Lower lobe of right lung (tissue), 2 donors: ENCODE measurements at regions not wholly inside any gene's neighbourhood (a gene's known extent, or its start where the extent isn't known, plus 50 kb on each side); places are given as distances from the start of the nearest gene placed in this dataset.

Experiments used
- ATAC-seq, 2 donors: fragments of 200-7000 bp; cut with Tn5 transposase; one replicate each; pipeline ENCODE4 v1.9.1; 2020 to 2022; ENCODE audit warnings: mild to moderate bottlenecking in 2 of 2, moderate library complexity in 2 of 2
- DNase-seq: peaks from one replicate; pipeline ENCODE4 v3.0.0-alpha.2; 2020
- H3K27ac ChIP-seq: fragments of 200-600 bp; one replicate; pipeline ENCODE4 v1.8.0; 2022
- H3K27me3 ChIP-seq: fragments of 200-600 bp; one replicate; pipeline ENCODE4 v1.8.0; 2022; ENCODE audit warnings: low read depth
- H3K36me3 ChIP-seq: fragments of 200-600 bp; one replicate; pipeline ENCODE4 v1.8.0; 2022; ENCODE audit warnings: mild to moderate bottlenecking
- H3K4me1 ChIP-seq: fragments of 200-600 bp; one replicate; pipeline ENCODE4 v1.8.0; 2022
- H3K4me3 ChIP-seq: fragments of 200-600 bp; one replicate; pipeline ENCODE4 v1.8.0; 2022; ENCODE audit warnings: mild to moderate bottlenecking
- H3K9me3 ChIP-seq: fragments of 200-600 bp; one replicate; pipeline ENCODE4 v1.8.0; 2022
- intact Hi-C: fragments of 100-400 bp; cut with DNase I; formaldehyde crosslinking; loops from one replicate; pipeline ENCODE4 v1.11.0; 2022
- TF ChIP-seq, protein P1 (sequence below): fragments of 200-600 bp; IDR thresholded peaks from one replicate; pipeline ENCODE4 v1.8.0; 2022; ENCODE audit warnings: antibody characterized with exemption, mild to moderate bottlenecking
- donor health status: DM: no; HTN: yes; CAD: no; lungs with severe emphysema.

DNA sequence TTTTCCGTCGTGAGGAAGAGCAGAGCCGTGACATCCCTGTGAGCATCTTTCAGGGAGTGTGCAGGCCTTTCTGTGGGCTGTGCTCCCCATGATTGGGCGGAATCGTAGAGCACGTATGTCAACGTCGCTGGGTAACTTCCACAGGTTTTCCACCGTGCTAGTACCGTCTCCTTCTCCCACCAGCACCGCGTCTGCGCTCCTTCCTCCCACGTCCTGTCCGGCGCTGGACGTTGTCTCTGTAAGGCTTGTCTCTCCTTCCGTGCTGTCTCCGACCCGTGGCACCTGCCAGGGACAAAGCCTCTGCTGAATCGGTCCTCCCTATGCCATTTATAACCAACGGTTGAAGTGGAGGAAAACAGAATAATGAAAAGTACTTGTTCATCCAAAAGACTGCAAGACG lies 386.7 kb downstream of the BRD1 start:
- no peaks in the 10 kb centered on the region for H3K27me3 ChIP-seq
- no peaks in the 10 kb centered on the region for H3K4me1 ChIP-seq
- H3K9me3 ChIP-seq: no peaks in the 10 kb centered on the region
- H3K27ac ChIP-seq: no peak overlapping the region
- no peak for ATAC-seq
- no peak overlapping the region for H3K4me3 ChIP-seq
- TF ChIP-seq, protein P1, sequence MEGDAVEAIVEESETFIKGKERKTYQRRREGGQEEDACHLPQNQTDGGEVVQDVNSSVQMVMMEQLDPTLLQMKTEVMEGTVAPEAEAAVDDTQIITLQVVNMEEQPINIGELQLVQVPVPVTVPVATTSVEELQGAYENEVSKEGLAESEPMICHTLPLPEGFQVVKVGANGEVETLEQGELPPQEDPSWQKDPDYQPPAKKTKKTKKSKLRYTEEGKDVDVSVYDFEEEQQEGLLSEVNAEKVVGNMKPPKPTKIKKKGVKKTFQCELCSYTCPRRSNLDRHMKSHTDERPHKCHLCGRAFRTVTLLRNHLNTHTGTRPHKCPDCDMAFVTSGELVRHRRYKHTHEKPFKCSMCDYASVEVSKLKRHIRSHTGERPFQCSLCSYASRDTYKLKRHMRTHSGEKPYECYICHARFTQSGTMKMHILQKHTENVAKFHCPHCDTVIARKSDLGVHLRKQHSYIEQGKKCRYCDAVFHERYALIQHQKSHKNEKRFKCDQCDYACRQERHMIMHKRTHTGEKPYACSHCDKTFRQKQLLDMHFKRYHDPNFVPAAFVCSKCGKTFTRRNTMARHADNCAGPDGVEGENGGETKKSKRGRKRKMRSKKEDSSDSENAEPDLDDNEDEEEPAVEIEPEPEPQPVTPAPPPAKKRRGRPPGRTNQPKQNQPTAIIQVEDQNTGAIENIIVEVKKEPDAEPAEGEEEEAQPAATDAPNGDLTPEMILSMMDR: no peak
- intact Hi-C loops: no loop called here
- H3K36me3 ChIP-seq: no peaks in the 10 kb centered on the region
- no peak for DNase-seq

DNA sequence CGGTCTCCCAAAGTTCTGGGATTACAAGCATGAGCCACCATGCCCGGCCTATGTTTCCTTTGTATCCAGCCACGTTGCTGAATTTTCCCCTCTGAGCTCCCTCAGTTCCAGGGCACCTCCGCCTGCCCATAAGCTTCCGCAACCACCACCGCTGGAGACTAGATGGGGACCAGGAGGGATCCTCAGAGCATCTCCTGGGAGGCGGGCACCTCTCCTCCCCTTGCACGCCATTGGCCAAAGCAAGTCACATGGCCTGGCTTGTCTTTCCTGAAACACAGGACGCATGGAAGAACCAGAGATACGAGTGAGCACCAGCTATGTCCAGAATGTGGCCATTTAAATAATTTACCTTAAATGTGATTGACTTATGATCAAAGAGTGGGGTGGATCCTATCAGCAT lies 388.3 kb downstream of the BRD1 start:
- no peak for ATAC-seq
- Histone ChIP-seq H3K27ac (no peak overlapping the region), H3K27me3 (no peaks in the 10 kb centered on the region), H3K36me3 (no peaks in the 10 kb centered on the region), H3K9me3 (no peaks in the 10 kb centered on the region), H3K4me1 (no peaks in the 10 kb centered on the region), H3K4me3 (no peak overlapping the region)
- intact Hi-C loops: no loop called here
- DNase-seq: no peak
- TF ChIP-seq, protein P1: no peak

DNA sequence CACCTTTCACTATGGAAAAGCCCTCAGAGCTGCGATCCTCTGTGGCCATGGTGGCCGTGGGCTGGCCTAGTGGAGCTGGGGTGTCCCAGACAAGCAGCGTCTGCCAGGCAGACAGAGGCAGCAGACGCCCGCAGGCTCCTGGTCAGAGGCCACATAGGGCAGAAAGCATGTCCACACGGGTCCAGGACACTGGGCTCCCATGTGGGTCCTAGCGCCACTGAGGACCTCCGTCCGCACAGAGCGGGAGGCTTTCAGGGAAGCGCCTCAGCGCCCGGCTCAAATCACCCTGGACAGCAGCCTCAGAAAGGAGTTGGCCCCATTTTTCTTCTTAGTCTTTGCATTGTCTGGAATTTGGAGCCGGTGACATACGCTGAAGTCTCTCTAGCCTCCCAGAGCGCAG lies 389.7 kb downstream of the BRD1 start:
- H3K36me3 ChIP-seq: no peaks in the 10 kb centered on the region
- TF ChIP-seq, protein P1: no peak
- H3K27me3 ChIP-seq: peaks cover 8% of the 10 kb centered on the region
- intact Hi-C loops: no loop called here
- H3K4me1 ChIP-seq: no peaks in the 10 kb centered on the region
- no peak for ATAC-seq
- no peak overlapping the region for H3K27ac ChIP-seq
- no peak overlapping the region for H3K4me3 ChIP-seq
- no peaks in the 10 kb centered on the region for H3K9me3 ChIP-seq
- no peak for DNase-seq

DNA sequence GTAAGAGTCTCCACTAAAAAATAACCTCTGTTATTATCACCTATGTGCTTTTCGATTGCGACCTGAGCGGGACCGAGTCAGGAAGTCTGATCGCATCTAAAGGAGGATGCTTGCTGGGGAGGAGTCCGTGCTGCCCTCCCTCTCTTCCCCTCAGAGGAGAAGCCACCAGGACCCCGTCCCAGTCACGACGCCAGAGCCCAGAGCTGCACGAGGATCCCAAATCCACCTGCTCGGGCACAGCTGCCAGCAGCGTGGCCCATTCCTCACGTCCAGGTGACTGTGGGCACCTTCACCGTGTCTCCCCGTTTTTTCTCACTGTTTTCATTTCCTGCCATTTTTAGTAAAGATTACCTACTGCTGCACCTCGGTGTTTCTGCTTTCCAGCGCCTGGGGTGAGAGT lies 390.3 kb downstream of the BRD1 start:
- TF ChIP-seq, protein P1: no peak
- Histone ChIP-seq H3K36me3 (no peaks in the 10 kb centered on the region), H3K27me3 (peaks cover 8% of the 10 kb centered on the region), H3K4me3 (no peak overlapping the region), H3K4me1 (no peaks in the 10 kb centered on the region), H3K9me3 (no peaks in the 10 kb centered on the region), H3K27ac (no peak overlapping the region)
- ATAC-seq (no peak), DNase-seq (no peak)
- intact Hi-C loops: no loop called here

DNA sequence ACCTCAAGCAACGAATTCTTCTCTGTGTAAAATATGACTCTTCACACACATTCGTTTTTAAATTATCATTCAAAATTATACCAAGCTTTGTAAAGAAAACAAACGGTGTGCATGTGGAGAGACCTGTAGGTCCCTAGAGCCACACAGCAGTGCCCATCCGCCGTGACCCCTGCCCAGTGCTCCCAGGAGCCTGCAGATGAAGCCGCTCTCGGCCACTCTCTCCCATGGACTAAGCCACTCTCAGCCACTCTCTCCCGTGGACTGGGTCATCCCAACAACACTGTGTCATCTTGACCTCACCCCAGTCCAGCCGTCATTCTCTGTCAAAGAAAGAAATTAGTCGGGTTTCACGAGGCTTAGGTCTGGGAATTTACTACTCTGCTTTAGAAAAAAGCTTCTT lies 391.6 kb downstream of the BRD1 start:
- Histone ChIP-seq H3K36me3 (no peaks in the 10 kb centered on the region), H3K4me1 (no peaks in the 10 kb centered on the region), H3K9me3 (no peaks in the 10 kb centered on the region), H3K4me3 (no peak overlapping the region), H3K27ac (no peak overlapping the region), H3K27me3 (peaks cover 8% of the 10 kb centered on the region)
- TF ChIP-seq, protein P1: no peak
- ATAC-seq (no peak), DNase-seq (no peak)
- intact Hi-C loops: no loop called here

DNA sequence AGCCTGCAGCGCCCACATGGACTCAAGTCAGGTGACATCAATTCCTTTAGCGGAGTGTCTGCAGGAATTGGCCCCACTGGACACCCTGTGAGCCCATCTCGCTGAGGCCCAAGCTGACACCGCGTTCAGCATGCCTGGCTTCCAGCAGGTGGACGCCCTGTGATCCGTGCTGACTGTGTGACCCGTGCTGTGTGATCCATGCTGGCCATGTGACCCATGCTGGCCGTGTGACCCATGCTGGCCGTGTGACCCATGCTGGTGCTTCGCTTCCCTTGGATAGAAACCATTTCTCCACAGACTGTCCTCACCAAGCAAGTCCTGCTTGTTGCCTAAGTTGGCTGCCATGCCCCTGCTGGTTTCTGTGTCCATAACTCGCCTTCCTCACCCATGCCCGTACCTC lies 392.1 kb downstream of the BRD1 start:
- H3K4me3 ChIP-seq: no peak overlapping the region
- TF ChIP-seq, protein P1: no peak
- H3K36me3 ChIP-seq: no peaks in the 10 kb centered on the region
- intact Hi-C loops: no loop called here
- no peak overlapping the region for H3K27ac ChIP-seq
- H3K27me3 ChIP-seq: peaks cover 8% of the 10 kb centered on the region
- no peak for DNase-seq
- H3K4me1 ChIP-seq: no peaks in the 10 kb centered on the region
- H3K9me3 ChIP-seq: no peaks in the 10 kb centered on the region
- no peak for ATAC-seq
